ENCODE measurements at regions not wholly inside any gene's neighbourhood (a gene's known extent, or its start where the extent isn't known, plus 50 kb on each side); places are given as distances from the start of the nearest gene placed in this dataset.

DNA sequence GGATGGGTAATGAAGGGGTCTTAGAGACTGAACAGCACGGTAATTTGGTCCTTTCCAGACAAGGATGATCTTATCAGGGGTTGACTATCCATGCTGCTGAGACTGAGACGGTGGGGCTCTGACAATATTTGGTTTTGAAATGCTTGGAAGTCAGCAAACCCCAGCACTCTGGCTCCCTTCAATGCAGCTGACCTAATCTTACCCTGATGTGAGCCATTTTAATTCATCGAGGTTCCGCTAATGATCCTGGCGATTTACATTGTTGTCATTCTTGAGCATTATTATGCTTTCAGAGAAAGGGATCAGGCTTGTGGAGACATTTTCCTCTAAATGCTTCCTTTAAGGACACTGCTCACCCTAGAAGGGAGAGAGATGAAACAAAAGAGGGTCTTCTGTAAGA is 114.6 kb upstream of the BMPER start:
- TF ChIP-seq, protein P1, sequence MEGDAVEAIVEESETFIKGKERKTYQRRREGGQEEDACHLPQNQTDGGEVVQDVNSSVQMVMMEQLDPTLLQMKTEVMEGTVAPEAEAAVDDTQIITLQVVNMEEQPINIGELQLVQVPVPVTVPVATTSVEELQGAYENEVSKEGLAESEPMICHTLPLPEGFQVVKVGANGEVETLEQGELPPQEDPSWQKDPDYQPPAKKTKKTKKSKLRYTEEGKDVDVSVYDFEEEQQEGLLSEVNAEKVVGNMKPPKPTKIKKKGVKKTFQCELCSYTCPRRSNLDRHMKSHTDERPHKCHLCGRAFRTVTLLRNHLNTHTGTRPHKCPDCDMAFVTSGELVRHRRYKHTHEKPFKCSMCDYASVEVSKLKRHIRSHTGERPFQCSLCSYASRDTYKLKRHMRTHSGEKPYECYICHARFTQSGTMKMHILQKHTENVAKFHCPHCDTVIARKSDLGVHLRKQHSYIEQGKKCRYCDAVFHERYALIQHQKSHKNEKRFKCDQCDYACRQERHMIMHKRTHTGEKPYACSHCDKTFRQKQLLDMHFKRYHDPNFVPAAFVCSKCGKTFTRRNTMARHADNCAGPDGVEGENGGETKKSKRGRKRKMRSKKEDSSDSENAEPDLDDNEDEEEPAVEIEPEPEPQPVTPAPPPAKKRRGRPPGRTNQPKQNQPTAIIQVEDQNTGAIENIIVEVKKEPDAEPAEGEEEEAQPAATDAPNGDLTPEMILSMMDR (optimal IDR thresholded peaks at IDR 0.05 in 1 of 3, IDR thresholded peaks at IDR 0.05 in 1 of 3, conservative IDR thresholded peaks at IDR 0.05 in 1 of 3; ENCODE audit: extremely low read depth in 1 of 3, insufficient read depth in 2 of 3, low read length in 3 of 3): no peak
- no peak for TF ChIP-seq EZH2 (IDR thresholded peaks at IDR 0.05; ENCODE audit: low read length)

Data from keratinocyte (primary cell).